CD4-positive, alpha-beta T cell treated with Interleukin-4 for 1 hour (primary cell): ENCODE measurements at regions not wholly inside any gene's neighbourhood (a gene's known extent, or its start where the extent isn't known, plus 50 kb on each side); places are given as distances from the start of the nearest gene placed in this dataset.
A peak's percentile ranks its signal among the peaks of the same experiment; 100 is the strongest.
"Not testable (repeated sequence)": the region's sequence is repeated elsewhere in the genome, so short reads cannot be mapped to it uniquely, and the experiment has no call there.

Experiments
- DNase-seq, 2 donors: peaks; one replicate each; pipeline ENCODE4 v3.0.0-alpha.2; 2020 to 2022

DNA sequence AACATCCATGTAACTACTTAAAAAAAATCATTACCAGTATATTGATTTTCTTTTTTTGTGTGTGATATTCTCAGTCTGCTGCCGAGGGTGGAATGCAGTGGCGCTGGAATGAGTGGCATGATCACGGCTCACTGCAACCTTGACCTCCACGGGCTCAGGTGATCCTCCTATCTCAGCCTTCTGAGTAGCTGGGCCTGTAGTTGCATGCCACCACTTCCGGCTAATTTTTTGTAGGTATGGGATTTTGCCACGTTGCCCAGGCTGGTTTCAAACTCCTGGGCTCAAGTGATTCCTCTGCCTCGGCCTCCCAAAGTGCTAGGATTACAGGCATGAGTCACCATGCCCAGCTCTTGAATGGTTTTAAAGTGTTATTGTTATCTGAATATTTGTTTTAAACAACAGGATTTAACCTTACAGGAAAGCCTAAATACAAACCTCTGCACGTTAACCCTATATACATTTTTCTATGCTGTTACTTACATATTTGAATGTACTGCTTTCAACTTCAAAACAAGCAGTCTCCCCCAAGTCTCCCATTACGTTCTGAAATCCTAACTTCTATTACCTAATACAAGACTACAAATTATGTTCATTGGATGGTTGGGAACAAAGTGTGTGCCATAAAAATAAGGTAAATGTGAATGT, 61.7 kb downstream of the KPNA2 start:
- no peak for DNase-seq

- not testable (repeated sequence) for DNase-seq
Measured at GRCh38 chr17:68099341-68099753, 63.8 kb downstream of the KPNA2 start.

- DNase-seq = no peak
Measured at GRCh38 chr17:68100000-68100641, 64.6 kb downstream of the KPNA2 start.

DNA sequence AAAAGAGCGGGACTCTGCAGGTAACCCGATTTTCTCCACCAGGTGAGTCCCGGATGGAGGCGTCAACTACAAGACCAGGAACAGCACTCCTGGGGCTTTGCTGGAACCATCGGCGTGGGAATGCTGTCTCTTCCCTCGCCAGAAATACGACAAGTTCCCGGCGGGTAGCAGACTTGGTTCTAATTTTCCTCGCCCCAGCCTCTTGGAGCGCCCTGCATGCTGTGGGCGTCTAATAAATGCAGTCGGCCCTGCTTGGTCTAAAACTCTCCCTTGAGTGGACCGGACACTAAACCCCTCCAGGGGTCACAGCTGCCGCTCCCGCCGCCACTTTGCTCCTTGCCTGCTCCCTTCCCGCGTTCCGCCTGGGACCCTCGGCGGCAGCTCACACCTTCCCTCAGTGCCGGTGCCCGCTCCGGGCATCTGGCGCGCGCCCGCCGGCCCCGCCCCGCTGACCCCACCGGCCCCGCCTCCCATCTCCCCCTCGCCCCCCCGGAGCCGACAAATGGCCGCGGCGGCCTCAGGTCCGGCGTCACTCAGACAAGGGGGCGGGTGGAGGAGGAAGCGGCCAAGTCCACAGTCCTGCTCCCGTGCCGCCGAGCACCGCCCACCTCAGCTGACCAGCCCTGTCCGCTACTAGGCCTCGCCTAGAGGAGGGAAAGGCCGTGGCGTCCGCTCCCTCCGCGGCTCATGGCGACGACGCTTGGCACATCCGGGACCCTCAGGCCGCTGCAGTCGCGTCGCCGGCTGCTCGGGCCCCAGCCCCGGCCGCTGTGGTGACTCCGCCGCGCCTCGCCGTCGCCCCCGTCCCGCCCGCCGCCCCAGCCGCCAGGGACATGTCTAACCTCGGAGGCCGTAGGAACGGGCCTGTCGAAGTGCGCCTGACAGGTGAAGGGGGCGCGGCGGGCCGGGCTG, 65.8 kb downstream of the KPNA2 start:
- peak; percentile 81 to 84 for DNase-seq

GRCh38 chr17:68101987-68102314, 66.4 kb downstream of the KPNA2 start:
- DNase-seq = no peak

DNA sequence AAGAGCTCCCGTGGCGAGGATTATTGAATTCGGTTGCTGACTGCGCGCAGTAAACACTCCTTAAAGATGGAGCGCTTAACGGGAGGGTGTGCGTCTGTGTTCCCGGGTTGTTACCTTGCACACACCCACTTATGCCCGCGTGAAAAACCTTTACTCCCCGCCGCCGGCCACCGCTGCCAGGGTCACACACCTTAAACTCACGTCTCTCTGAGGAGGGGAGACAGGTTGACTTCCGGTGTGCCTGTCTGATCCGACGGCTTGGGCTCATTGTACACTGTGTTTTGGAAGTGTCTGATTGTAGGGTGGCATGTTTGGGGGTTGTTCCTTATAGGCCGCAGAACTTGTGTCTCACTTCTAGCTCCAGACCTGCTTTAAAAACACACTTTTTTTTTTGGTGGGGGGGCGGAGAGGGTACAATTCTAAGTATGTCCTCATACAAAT, 66.8 kb downstream of the KPNA2 start:
- peak in 1 of 2 donors; percentile 43 for DNase-seq

GRCh38 chr17:68103148-68103547, 67.6 kb downstream of the KPNA2 start:
- DNase-seq = no peak

DNA sequence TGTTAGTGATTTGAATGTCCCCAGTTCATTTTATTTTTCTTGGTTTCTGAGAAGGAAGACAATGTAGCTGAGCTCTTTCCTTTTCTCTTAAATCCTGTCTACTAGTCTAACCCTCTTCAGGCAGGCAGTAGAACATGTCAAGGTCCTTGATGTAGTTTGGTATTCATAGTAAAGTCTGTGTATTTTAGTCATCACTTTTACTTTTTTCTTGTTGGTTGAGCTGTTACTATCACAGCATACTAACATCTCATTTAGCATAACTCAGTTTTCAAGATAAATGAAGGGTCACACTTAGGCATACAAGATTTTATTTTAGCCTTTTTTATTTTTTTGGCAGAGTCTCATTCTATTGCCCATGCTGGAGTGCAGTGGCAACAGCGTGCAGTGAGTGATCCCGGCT, 70.5 kb downstream of the KPNA2 start:
- no peak for DNase-seq

GRCh38 chr17:68107373-68107772, 71.8 kb downstream of the KPNA2 start:
- no peak for DNase-seq

DNA sequence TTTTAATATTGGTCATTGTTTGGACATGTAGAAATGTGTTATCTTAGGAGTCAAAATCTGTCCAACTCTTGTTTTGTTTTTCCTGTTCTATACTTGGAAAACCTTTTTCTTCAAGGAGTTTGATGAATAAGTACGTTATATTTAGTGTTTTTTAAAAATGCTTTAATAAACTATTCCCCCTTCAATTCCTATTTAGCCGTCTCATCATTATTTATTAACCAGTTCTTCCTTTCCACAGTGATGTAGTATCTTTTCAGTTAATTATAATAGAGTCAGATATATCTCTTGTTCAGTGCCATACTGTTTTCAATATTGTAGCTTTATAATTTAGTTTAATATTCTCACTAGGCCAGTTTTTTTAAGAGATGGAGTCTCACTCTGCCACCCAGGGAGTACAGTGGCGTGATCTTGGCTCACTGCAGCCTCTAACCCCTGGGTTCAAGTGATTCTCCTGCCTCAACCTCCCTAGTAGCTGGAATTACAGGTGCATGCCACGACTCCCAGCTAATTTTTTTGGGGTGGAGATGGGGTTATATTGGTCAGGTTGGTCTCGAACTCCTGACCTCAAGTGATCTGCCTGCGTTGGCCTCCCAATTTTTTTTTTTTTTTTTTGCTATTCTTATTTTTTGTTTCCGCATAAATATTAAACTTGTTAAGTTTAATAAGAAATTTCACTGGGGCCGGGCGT, 72.9 kb downstream of the KPNA2 start:
- no peak for DNase-seq

DNA sequence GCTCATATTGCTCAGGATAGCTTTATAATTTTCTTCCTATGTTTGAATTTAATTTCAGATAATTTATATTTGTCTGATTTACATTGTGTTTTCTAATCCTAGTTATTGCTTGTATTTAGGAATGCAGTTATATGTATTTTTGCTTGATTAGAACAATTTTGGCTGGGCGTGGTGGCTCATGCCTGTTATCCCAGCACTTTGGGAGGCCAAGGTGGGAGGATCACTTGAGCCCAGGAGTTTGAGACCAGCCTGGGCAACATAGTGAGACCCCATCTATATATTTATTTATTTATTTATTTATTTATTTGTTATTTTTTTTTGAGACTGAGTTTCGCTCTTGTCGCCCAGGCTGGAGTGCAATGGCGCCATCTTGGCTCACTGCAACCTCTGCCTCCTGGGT, 73.9 kb downstream of the KPNA2 start:
- not testable (repeated sequence) for DNase-seq

DNA sequence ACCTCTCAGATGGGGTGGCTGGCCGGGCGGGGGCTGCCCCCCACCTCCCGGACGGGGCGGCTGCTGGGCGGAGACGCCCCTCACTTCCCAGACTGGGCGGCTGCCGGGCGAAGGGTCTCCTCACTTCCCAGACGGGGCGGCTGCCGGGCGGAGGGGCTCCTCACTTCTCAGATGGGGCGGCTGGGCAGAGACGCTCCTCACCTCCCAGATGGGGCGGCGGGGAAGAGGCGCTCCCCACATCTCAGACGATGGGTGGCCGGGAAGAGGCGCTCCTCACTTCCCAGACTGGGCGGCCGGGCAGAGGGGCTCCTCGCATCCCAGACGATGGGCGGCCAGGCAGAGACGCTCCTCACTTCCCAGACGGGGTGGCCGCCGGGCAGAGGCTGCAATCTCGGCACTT, 80.7 kb downstream of the KPNA2 start:
- not testable (repeated sequence) for DNase-seq

DNA sequence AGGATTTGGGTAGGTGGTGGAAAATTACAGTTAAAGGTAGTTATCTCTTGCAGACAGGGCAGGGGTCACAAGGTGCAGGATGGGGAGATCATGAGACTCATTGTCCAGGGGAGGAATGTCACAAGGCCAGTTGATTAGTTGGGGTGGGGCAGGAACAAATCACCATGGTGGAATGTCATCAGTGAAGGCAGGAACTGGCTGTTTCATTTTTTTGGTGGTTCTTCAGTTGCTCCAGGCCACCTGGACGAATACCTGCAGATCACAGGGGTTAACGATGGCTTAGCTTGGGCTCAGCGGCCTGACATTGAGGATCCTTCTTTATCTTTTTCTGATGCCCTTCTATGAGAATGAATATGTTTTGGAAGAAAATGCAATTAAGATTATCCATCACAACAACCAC, 87.1 kb downstream of the KPNA2 start:
- DNase-seq = no peak

DNA sequence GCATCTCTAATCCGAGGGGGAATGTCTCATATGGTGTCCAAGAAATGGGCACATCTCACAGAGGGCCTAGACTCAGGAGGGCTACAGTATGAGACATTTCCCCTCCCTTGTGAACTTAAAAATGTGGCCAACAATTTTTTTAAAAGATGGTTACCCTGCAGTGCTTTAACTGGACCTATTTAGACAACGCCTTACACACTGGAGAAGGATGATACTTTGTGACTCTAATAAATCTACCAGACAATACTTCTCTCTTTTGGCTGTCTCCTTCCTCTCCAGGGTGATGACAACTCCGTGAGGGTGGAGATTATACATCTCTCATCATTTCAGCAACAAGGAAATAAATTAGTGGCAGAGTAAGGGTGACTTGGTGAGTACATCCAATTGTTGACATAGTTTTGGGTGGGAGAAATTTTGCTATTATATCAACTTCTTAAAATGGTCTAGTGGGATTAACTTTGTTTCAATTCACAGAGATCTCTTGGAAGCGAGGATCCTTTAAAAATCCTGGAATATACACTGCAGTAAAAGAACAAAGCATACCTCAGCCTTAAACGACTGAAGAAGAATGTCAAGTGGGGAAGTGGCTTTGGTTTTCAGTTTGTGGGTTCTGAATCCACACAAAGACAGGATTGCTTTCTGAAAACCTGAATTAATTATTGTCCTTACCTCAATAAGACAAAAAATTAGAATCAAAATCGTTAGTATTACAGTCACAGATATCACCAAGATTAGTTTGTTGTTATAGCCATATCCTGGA, 89.8 kb downstream of the KPNA2 start:
- no peak for DNase-seq

DNA sequence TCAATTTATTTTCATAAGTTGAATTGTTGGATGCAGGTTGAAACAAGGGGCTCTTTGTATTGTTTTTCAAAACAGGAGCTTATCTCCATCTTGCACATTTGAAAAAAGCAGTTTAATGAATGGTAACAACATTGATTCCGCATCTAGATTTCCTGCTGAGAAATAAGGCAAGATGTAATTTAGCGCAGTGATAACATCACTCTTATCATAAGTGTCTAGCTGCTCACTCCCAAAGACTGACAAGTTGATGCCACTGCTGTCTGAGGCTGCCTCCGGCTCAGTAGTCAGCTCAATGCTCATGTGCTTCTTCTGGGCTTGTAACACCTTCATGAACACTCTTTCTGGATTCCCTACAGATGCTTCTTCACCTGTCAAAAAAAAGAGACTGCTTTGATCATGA, 92.4 kb downstream of the KPNA2 start:
- no peak for DNase-seq

- no peak for DNase-seq
Measured at GRCh38 chr17:68131456-68131855, 95.9 kb downstream of the KPNA2 start.

DNA sequence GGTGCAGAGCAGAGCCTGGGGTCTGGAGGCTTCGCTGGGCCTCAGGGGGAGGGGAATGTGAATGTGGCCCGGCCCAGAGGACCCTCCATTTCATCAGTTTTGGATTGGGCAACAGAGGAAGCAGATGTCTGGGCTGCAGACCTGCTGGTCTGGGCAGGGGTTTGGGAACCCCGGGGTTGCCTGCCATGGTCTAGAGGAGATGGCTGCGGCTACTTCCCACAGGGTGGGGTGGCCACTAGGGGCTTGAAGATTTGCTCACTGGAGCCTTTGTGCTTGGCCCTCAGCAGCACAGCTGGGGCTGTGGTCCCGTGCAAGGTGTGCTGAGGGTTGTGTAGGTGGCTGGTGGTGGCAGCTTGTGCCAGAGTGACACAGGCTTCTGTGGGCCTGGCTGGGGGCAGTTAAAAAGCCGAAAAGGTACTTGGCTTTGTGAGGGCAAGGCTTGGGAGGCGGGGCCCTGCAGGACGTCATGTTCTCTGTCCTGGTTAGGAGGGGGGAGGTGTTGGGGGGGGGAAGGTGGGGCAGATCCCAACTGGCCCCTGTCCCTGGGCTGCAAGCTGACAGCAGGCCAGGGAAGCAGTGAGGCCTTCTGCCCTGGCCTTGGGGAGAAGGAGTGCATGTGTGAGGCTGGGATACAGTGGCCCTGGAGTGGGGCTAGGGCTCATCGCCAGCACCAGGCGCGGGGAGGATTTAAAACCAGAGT, 98.0 kb downstream of the KPNA2 start:
- DNase-seq = no peak

GRCh38 chr17:68134046-68134637, 98.6 kb downstream of the KPNA2 start:
- DNase-seq = no peak

- no peak for DNase-seq
Measured at GRCh38 chr17:68134731-68135130, 99.2 kb downstream of the KPNA2 start.

GRCh38 chr17:68135141-68135887, 99.8 kb downstream of the KPNA2 start:
- no peak for DNase-seq

GRCh38 chr17:68141050-68141449, 105.5 kb downstream of the KPNA2 start:
- no peak for DNase-seq
